HAP-1 (cell line): ENCODE measurements at regions not wholly inside any gene's neighbourhood (a gene's known extent, or its start where the extent isn't known, plus 50 kb on each side); places are given as distances from the start of the nearest gene placed in this dataset.

Experiments
- DNase-seq, 2 experiments: peaks; one replicate each; pipeline ENCODE4 v3.0.0-alpha.2; 2016 to 2020; ENCODE audit warnings: low spot score in 2 of 2
- H3K27me3 ChIP-seq: fragments of 250-450 bp; sonication (Bioruptor Pico); 2 replicates; pipeline ENCODE4 v1.5.1; 2020; ENCODE audit warnings: low read depth, mild to moderate bottlenecking, moderate library complexity
- H3K36me3 ChIP-seq: fragments of 250-450 bp; sonication (Bioruptor Pico); replicated peaks from 2 replicates; pipeline ENCODE4 v1.5.1; 2020; ENCODE audit warnings: mild to moderate bottlenecking
- H3K4me1 ChIP-seq: fragments of 250-450 bp; sonication (Bioruptor Pico); 2 replicates; pipeline ENCODE4 v1.5.1; 2020; ENCODE audit warnings: mild to moderate bottlenecking
- H3K4me3 ChIP-seq: fragments of 250-450 bp; sonication (Bioruptor Pico); 2 replicates; pipeline ENCODE4 v1.5.1; 2020; ENCODE audit warnings: mild to moderate bottlenecking, moderate library complexity
- H3K9me3 ChIP-seq: fragments of 250-450 bp; sonication (Bioruptor Pico); 2 replicates; pipeline ENCODE4 v1.5.1; 2020; ENCODE audit warnings: mild to moderate bottlenecking, moderate library complexity
- in situ Hi-C: fragments of 300-500 bp; cut with MboI; formaldehyde crosslinking; loops from 3 replicates; pipeline ENCODE4 v1.14.3; 2020; ENCODE audit warnings: low sequenced_read_pairs, inconsistent platforms, mixed read lengths

GRCh38 chr3:182389071-182389815, 404.1 kb upstream of the ATP11B start:
- no peak overlapping the region for H3K4me3 ChIP-seq
- H3K27me3 ChIP-seq = peaks cover 18% of the 10 kb centered on the region
- in situ Hi-C loops = no loop called here
- DNase-seq = no peak
- H3K36me3 ChIP-seq = no peaks in the 10 kb centered on the region
- H3K9me3 ChIP-seq = no peaks in the 10 kb centered on the region
- no peaks in the 10 kb centered on the region for H3K4me1 ChIP-seq

- in situ Hi-C loops = no loop called here
- H3K27me3 ChIP-seq = peaks cover 18% of the 10 kb centered on the region
Observed at GRCh38 chr3:182390421-182390820, 402.9 kb upstream of the ATP11B start.

GRCh38 chr3:182392182-182392937, 400.9 kb upstream of the ATP11B start:
- DNase-seq = no peak
- Histone ChIP-seq H3K9me3 (no peaks in the 10 kb centered on the region), H3K36me3 (no peaks in the 10 kb centered on the region), H3K27me3 (peaks cover 18% of the 10 kb centered on the region), H3K4me3 (no peak overlapping the region), H3K4me1 (no peaks in the 10 kb centered on the region)
- in situ Hi-C loops = no loop called here

More at GRCh38 chr3:182390421-182390820, 402.9 kb upstream of the ATP11B start:
- H3K9me3 ChIP-seq = no peaks in the 10 kb centered on the region
- no peaks in the 10 kb centered on the region for H3K4me1 ChIP-seq
- no peak overlapping the region for H3K4me3 ChIP-seq
- no peak for DNase-seq
- H3K36me3 ChIP-seq = no peaks in the 10 kb centered on the region

GRCh38 chr3:182393151-182393550, 400.2 kb upstream of the ATP11B start:
- H3K9me3 ChIP-seq = no peaks in the 10 kb centered on the region
- in situ Hi-C loops = no loop called here
- H3K36me3 ChIP-seq = no peaks in the 10 kb centered on the region
- no peaks in the 10 kb centered on the region for H3K4me1 ChIP-seq
- no peak overlapping the region for H3K4me3 ChIP-seq
- peaks cover 18% of the 10 kb centered on the region for H3K27me3 ChIP-seq
- DNase-seq = no peak

GRCh38 chr3:182393830-182394367, 399.4 kb upstream of the ATP11B start:
- H3K9me3 ChIP-seq = no peaks in the 10 kb centered on the region
- H3K4me1 ChIP-seq = no peaks in the 10 kb centered on the region
- no peaks in the 10 kb centered on the region for H3K36me3 ChIP-seq
- in situ Hi-C loops = no loop called here
- peaks cover 18% of the 10 kb centered on the region for H3K27me3 ChIP-seq
- DNase-seq = no peak
- H3K4me3 ChIP-seq = no peak overlapping the region

GRCh38 chr3:182397164-182397563, 396.1 kb upstream of the ATP11B start:
- no peak for DNase-seq
- 0 out of 2 replicates have a peak, but pooled peaks cover 2% of the 10 kb centered on the region for H3K27me3 ChIP-seq
- no peak overlapping the region for H3K4me3 ChIP-seq
- H3K9me3 ChIP-seq = no peaks in the 10 kb centered on the region
- H3K4me1 ChIP-seq = no peaks in the 10 kb centered on the region
- no peaks in the 10 kb centered on the region for H3K36me3 ChIP-seq
- in situ Hi-C loops = no loop called here

GRCh38 chr3:182399978-182400737, 393.1 kb upstream of the ATP11B start:
- H3K27me3 ChIP-seq = no peaks in the 10 kb centered on the region
- no peaks in the 10 kb centered on the region for H3K9me3 ChIP-seq
- no peak for DNase-seq
- H3K4me3 ChIP-seq = no peak overlapping the region
- H3K4me1 ChIP-seq = no peaks in the 10 kb centered on the region
- no peaks in the 10 kb centered on the region for H3K36me3 ChIP-seq
- in situ Hi-C loops = no loop called here

- H3K27me3 ChIP-seq = no peaks in the 10 kb centered on the region; the same call in 1 of the 2 replicates
- DNase-seq = no peak
- in situ Hi-C loops = no loop called here
Observed at GRCh38 chr3:182400838-182401237, 392.5 kb upstream of the ATP11B start.

GRCh38 chr3:182404031-182404430, 389.3 kb upstream of the ATP11B start:
- no peaks in the 10 kb centered on the region for H3K4me1 ChIP-seq

More at GRCh38 chr3:182400838-182401237, 392.5 kb upstream of the ATP11B start:
- no peak overlapping the region for H3K4me3 ChIP-seq
- H3K36me3 ChIP-seq = no peaks in the 10 kb centered on the region
- H3K4me1 ChIP-seq = no peaks in the 10 kb centered on the region
- H3K9me3 ChIP-seq = no peaks in the 10 kb centered on the region

GRCh38 chr3:182405759-182406158, 387.5 kb upstream of the ATP11B start:
- Histone ChIP-seq H3K4me3 (no peak overlapping the region), H3K4me1 (no peaks in the 10 kb centered on the region), H3K9me3 (no peaks in the 10 kb centered on the region), H3K27me3 (no peaks in the 10 kb centered on the region; the same call in 1 of the 2 replicates), H3K36me3 (no peaks in the 10 kb centered on the region)
- in situ Hi-C loops = no loop called here
- no peak for DNase-seq

More at GRCh38 chr3:182404031-182404430, 389.3 kb upstream of the ATP11B start:
- no peak for DNase-seq
- no peaks in the 10 kb centered on the region for H3K36me3 ChIP-seq
- no peak overlapping the region for H3K4me3 ChIP-seq
- in situ Hi-C loops = no loop called here
- no peaks in the 10 kb centered on the region for H3K9me3 ChIP-seq
- H3K27me3 ChIP-seq = no peaks in the 10 kb centered on the region; the same call in 1 of the 2 replicates

- no peaks in the 10 kb centered on the region; the same call in 1 of the 2 replicates for H3K27me3 ChIP-seq
- no peak overlapping the region for H3K4me3 ChIP-seq
- in situ Hi-C loops = no loop called here
- no peak for DNase-seq
- no peaks in the 10 kb centered on the region for H3K36me3 ChIP-seq
- no peaks in the 10 kb centered on the region for H3K9me3 ChIP-seq
- no peaks in the 10 kb centered on the region for H3K4me1 ChIP-seq
Observed at GRCh38 chr3:182406786-182407185, 386.5 kb upstream of the ATP11B start.

- H3K4me1 ChIP-seq = no peaks in the 10 kb centered on the region
- no peaks in the 10 kb centered on the region for H3K36me3 ChIP-seq
- in situ Hi-C loops = no loop called here
- no peak for DNase-seq
- H3K27me3 ChIP-seq = no peaks in the 10 kb centered on the region; the same call in 1 of the 2 replicates
- H3K4me3 ChIP-seq = no peak overlapping the region
- H3K9me3 ChIP-seq = no peaks in the 10 kb centered on the region
Observed at GRCh38 chr3:182410051-182410450, 383.3 kb upstream of the ATP11B start.

GRCh38 chr3:182412066-182412465, 381.2 kb upstream of the ATP11B start:
- Histone ChIP-seq H3K36me3 (no peaks in the 10 kb centered on the region), H3K9me3 (no peaks in the 10 kb centered on the region), H3K4me3 (no peak overlapping the region), H3K27me3 (peaks cover 5% of the 10 kb centered on the region; the same call in 1 of the 2 replicates), H3K4me1 (no peaks in the 10 kb centered on the region)
- no peak for DNase-seq
- in situ Hi-C loops = no loop called here
